Erythroblast (primary cell): ENCODE measurements at regions not wholly inside any gene's neighbourhood (a gene's known extent, or its start where the extent isn't known, plus 50 kb on each side); places are given as distances from the start of the nearest gene placed in this dataset.

Source experiments
- GATA1 ChIP-seq: IDR thresholded peaks from 2 replicates; pipeline ENCODE4 v1.6.1; 2011; ENCODE audit warnings: low read depth, mild to moderate bottlenecking, control low read depth, low read length, moderate library complexity
- POLR2A ChIP-seq: IDR thresholded peaks from 2 replicates; pipeline ENCODE4 v1.6.1; 2011; ENCODE audit warnings: mild to moderate bottlenecking, low read length

DNA sequence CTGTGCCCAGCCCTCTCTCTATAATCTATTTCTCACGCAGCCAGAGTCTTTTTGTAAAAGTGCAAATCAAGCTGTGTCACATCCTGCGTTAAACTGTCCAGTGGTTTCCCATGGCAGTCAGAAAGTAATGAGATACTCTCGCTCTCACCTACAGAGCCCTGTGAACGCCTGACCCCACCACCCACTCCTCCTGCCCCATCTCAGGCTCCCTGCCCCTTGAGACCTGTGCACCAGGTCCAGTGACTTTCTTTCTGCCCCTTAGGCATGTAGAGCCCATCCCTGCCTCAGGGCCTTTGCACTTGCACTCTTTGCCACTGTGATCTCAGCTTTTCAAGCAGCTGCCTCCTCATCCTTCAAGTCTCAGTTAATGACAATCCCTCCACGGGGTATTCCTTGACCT lies 58.3 kb upstream of the RASGRP1 start:
- TF ChIP-seq POLR2A = no peak
- TF ChIP-seq GATA1 = no peak
